ENCODE measurements at regions not wholly inside any gene's neighbourhood (a gene's known extent, or its start where the extent isn't known, plus 50 kb on each side); places are given as distances from the start of the nearest gene placed in this dataset.

- WGBS, 2 donors, result 88 to 90% methylated on average over 1 of the region's 1 CpG
- H3K27me3 ChIP-seq (ENCODE audit: control insufficient read depth in 1 of 2, insufficient read depth in 2 of 2, low read length in 2 of 2), result no peaks in the 10 kb centered on the region
Observed at GRCh38 chr5:125587631-125588030, 835.6 kb upstream of the GRAMD2B start.

DNA sequence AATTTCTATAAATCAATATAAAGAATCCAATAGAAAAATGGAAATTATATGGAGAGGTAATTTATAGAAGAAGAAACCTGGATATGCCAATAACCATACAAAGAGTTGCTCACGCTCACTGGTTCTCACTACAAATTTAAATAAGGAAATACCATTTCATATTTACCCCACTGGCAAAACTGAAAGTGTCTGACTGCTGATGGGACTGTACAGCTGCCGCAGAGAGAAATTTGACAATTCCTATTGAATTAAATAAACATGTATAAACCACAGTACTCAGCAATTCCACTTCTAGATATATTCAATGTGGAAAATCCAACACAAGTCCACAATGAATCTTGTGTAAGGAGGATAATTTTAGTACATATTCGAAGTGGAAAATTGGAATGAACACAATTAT lies 830.4 kb upstream of the GRAMD2B start:
- H3K4me1 ChIP-seq (ENCODE audit: control insufficient read depth in 2 of 2, insufficient read depth in 2 of 2, low read length in 1 of 2), result no peaks in the 10 kb centered on the region
- H3K27ac ChIP-seq (ENCODE audit: low read depth in 2 of 2, low read length in 1 of 2), result no peak overlapping the region
- no peaks in the 10 kb centered on the region for H3K9me3 ChIP-seq (ENCODE audit: control insufficient read depth in 2 of 2, insufficient read depth in 1 of 2, low read depth in 1 of 2, low read length in 1 of 2)
- WGBS, 2 donors, result 76 to 82% methylated on average over 3 of the region's 3 CpGs
- no peak overlapping the region for H3K4me3 ChIP-seq (ENCODE audit: low read depth in 1 of 2, low read length in 2 of 2)
- no peaks in the 10 kb centered on the region for H3K36me3 ChIP-seq (ENCODE audit: control insufficient read depth in 2 of 2, insufficient read depth in 2 of 2, low read length in 1 of 2)
- H3K27me3 ChIP-seq (ENCODE audit: control insufficient read depth in 1 of 2, insufficient read depth in 2 of 2, low read length in 2 of 2), result no peaks in the 10 kb centered on the region

More at GRCh38 chr5:125587631-125588030, 835.6 kb upstream of the GRAMD2B start:
- H3K9me3 ChIP-seq (ENCODE audit: control insufficient read depth in 2 of 2, insufficient read depth in 1 of 2, low read depth in 1 of 2, low read length in 1 of 2), result no peaks in the 10 kb centered on the region
- H3K4me1 ChIP-seq (ENCODE audit: control insufficient read depth in 2 of 2, insufficient read depth in 2 of 2, low read length in 1 of 2), result peaks cover 0 to 2% of the 10 kb centered on the region in 2 donors
- H3K4me3 ChIP-seq (ENCODE audit: low read depth in 1 of 2, low read length in 2 of 2), result no peak overlapping the region
- H3K36me3 ChIP-seq (ENCODE audit: control insufficient read depth in 2 of 2, insufficient read depth in 2 of 2, low read length in 1 of 2), result no peaks in the 10 kb centered on the region
- H3K27ac ChIP-seq (ENCODE audit: low read depth in 2 of 2, low read length in 1 of 2), result no peak overlapping the region

DNA sequence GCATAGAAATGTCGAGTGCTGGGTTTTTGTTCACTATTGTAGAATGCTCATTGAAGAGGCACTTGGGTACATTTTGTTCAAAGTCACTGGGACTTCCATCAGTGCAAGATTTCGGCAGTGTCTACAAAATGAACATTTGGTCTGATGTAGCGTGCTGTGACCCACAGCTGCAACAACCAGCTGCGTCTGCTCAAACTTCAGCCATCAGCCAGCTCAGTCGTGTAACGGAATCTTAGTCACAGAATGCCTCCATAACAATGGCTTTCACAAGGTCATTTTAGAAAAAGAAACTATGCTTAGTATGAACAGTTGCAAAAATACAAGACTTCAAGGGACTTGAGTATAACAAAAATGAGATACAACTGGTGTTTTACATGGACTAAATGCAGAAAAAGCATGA lies 828.1 kb upstream of the GRAMD2B start:
- H3K27me3 ChIP-seq (ENCODE audit: control insufficient read depth in 1 of 2, insufficient read depth in 2 of 2, low read length in 2 of 2), result no peaks in the 10 kb centered on the region
- no peak overlapping the region for H3K27ac ChIP-seq (ENCODE audit: low read depth in 2 of 2, low read length in 1 of 2)
- H3K9me3 ChIP-seq (ENCODE audit: control insufficient read depth in 2 of 2, insufficient read depth in 1 of 2, low read depth in 1 of 2, low read length in 1 of 2), result no peaks in the 10 kb centered on the region
- WGBS, 2 donors, result 65 to 66% methylated on average over 6 of the region's 6 CpGs
- no peaks in the 10 kb centered on the region for H3K36me3 ChIP-seq (ENCODE audit: control insufficient read depth in 2 of 2, insufficient read depth in 2 of 2, low read length in 1 of 2)
- H3K4me3 ChIP-seq (ENCODE audit: low read depth in 1 of 2, low read length in 2 of 2), result no peak overlapping the region
- H3K4me1 ChIP-seq (ENCODE audit: control insufficient read depth in 2 of 2, insufficient read depth in 2 of 2, low read length in 1 of 2), result no peaks in the 10 kb centered on the region

DNA sequence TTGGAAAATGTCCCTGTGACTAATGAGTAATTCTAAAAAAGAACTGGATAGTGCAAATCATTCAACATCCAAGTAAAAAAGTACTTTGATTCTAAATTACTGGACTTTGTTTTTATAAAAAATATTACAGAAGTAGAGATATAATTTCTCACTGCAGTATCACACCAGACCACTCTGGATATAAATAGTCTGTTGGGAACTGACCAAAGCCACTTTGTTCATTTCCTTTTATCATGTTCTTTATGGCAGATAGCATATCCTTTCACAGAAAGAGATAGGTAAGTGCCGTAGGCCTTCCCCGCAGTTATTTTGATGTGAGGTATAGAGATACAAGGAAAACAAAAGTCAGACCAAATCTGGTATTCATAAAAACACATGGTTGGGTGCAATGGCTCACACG lies 827.4 kb upstream of the GRAMD2B start:
- Histone ChIP-seq H3K27me3 (ENCODE audit: control insufficient read depth in 1 of 2, insufficient read depth in 2 of 2, low read length in 2 of 2) (no peaks in the 10 kb centered on the region), H3K36me3 (ENCODE audit: control insufficient read depth in 2 of 2, insufficient read depth in 2 of 2, low read length in 1 of 2) (no peaks in the 10 kb centered on the region), H3K4me1 (ENCODE audit: control insufficient read depth in 2 of 2, insufficient read depth in 2 of 2, low read length in 1 of 2) (no peaks in the 10 kb centered on the region), H3K9me3 (ENCODE audit: control insufficient read depth in 2 of 2, insufficient read depth in 1 of 2, low read depth in 1 of 2, low read length in 1 of 2) (no peaks in the 10 kb centered on the region), H3K4me3 (ENCODE audit: low read depth in 1 of 2, low read length in 2 of 2) (no peak overlapping the region), H3K27ac (ENCODE audit: low read depth in 2 of 2, low read length in 1 of 2) (no peak overlapping the region)
- 92 to 96% methylated on average over 3 of the region's 3 CpGs for WGBS, 2 donors

DNA sequence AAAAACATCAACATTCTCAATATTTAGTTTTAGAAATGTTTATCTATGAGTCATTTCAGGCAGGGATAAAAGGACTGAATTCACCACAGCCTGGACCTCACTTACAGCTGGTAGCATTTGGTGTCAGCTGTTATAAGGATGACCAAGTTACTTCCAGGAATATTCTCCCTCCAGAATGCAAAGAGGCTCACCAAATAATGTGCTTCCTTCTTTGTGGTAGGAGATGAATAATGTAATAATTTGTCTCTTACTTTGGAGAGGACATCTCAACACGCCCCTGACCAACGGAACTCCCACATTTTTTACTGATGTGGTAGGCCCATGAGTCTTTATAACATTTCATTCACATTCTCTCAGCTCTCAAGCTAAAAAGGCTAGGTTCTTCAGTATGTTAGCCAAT lies 825.9 kb upstream of the GRAMD2B start:
- Histone ChIP-seq H3K27ac (ENCODE audit: low read depth in 2 of 2, low read length in 1 of 2) (no peak overlapping the region), H3K9me3 (ENCODE audit: control insufficient read depth in 2 of 2, insufficient read depth in 1 of 2, low read depth in 1 of 2, low read length in 1 of 2) (no peaks in the 10 kb centered on the region), H3K4me1 (ENCODE audit: control insufficient read depth in 2 of 2, insufficient read depth in 2 of 2, low read length in 1 of 2) (no peaks in the 10 kb centered on the region), H3K36me3 (ENCODE audit: control insufficient read depth in 2 of 2, insufficient read depth in 2 of 2, low read length in 1 of 2) (no peaks in the 10 kb centered on the region), H3K4me3 (ENCODE audit: low read depth in 1 of 2, low read length in 2 of 2) (no peak overlapping the region), H3K27me3 (ENCODE audit: control insufficient read depth in 1 of 2, insufficient read depth in 2 of 2, low read length in 2 of 2) (no peaks in the 10 kb centered on the region)
- WGBS, 2 donors, result 73 to 82% methylated on average over 2 of the region's 2 CpGs

DNA sequence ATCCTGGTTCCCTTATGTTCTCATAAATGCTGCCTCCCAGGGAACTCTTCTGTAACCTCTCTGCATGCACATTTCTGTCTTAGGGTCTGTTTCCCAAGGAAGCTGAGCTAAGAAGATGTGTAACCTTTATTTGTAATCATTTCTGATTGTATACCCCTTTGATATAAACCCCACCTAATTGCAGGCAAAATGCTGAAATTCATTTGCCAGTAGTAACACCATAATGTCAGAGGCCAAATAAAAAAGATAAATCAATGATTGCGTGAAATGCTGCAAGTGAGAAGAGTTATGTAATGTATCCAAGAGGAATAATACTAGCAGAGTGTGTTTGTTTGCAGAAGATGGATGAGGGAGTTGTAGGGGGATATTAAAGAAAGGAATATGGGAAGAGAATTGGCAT lies 822.6 kb upstream of the GRAMD2B start:
- H3K36me3 ChIP-seq (ENCODE audit: control insufficient read depth in 2 of 2, insufficient read depth in 2 of 2, low read length in 1 of 2), result no peaks in the 10 kb centered on the region
- H3K4me1 ChIP-seq (ENCODE audit: control insufficient read depth in 2 of 2, insufficient read depth in 2 of 2, low read length in 1 of 2), result no peaks in the 10 kb centered on the region
- H3K4me3 ChIP-seq (ENCODE audit: low read depth in 1 of 2, low read length in 2 of 2), result no peak overlapping the region
- 85 to 90% methylated on average over 1 of the region's 1 CpG for WGBS, 2 donors
- no peaks in the 10 kb centered on the region for H3K9me3 ChIP-seq (ENCODE audit: control insufficient read depth in 2 of 2, insufficient read depth in 1 of 2, low read depth in 1 of 2, low read length in 1 of 2)
- H3K27me3 ChIP-seq (ENCODE audit: control insufficient read depth in 1 of 2, insufficient read depth in 2 of 2, low read length in 2 of 2), result no peaks in the 10 kb centered on the region
- H3K27ac ChIP-seq (ENCODE audit: low read depth in 2 of 2, low read length in 1 of 2), result no peak overlapping the region

- no peak overlapping the region for H3K4me3 ChIP-seq (ENCODE audit: low read depth in 1 of 2, low read length in 2 of 2)
- no peaks in the 10 kb centered on the region for H3K27me3 ChIP-seq (ENCODE audit: control insufficient read depth in 1 of 2, insufficient read depth in 2 of 2, low read length in 2 of 2)
- H3K9me3 ChIP-seq (ENCODE audit: control insufficient read depth in 2 of 2, insufficient read depth in 1 of 2, low read depth in 1 of 2, low read length in 1 of 2), result no peaks in the 10 kb centered on the region
- no peak overlapping the region for H3K27ac ChIP-seq (ENCODE audit: low read depth in 2 of 2, low read length in 1 of 2)
- no peaks in the 10 kb centered on the region for H3K36me3 ChIP-seq (ENCODE audit: control insufficient read depth in 2 of 2, insufficient read depth in 2 of 2, low read length in 1 of 2)
- 83 to 88% methylated on average over 4 of the region's 4 CpGs for WGBS, 2 donors
- H3K4me1 ChIP-seq (ENCODE audit: control insufficient read depth in 2 of 2, insufficient read depth in 2 of 2, low read length in 1 of 2), result no peaks in the 10 kb centered on the region
Observed at GRCh38 chr5:125602184-125602583, 821.0 kb upstream of the GRAMD2B start.

- 91 to 94% methylated on average over 3 of the region's 3 CpGs for WGBS, 2 donors
- Histone ChIP-seq H3K27ac (ENCODE audit: low read depth in 2 of 2, low read length in 1 of 2) (no peak overlapping the region), H3K27me3 (ENCODE audit: control insufficient read depth in 1 of 2, insufficient read depth in 2 of 2, low read length in 2 of 2) (no peaks in the 10 kb centered on the region), H3K4me1 (ENCODE audit: control insufficient read depth in 2 of 2, insufficient read depth in 2 of 2, low read length in 1 of 2) (no peaks in the 10 kb centered on the region), H3K36me3 (ENCODE audit: control insufficient read depth in 2 of 2, insufficient read depth in 2 of 2, low read length in 1 of 2) (no peaks in the 10 kb centered on the region), H3K4me3 (ENCODE audit: low read depth in 1 of 2, low read length in 2 of 2) (no peak overlapping the region), H3K9me3 (ENCODE audit: control insufficient read depth in 2 of 2, insufficient read depth in 1 of 2, low read depth in 1 of 2, low read length in 1 of 2) (no peaks in the 10 kb centered on the region)
Observed at GRCh38 chr5:125603321-125603720, 819.9 kb upstream of the GRAMD2B start.

- Histone ChIP-seq H3K27ac (ENCODE audit: low read depth in 2 of 2, low read length in 1 of 2) (no peak overlapping the region), H3K4me1 (ENCODE audit: control insufficient read depth in 2 of 2, insufficient read depth in 2 of 2, low read length in 1 of 2) (no peaks in the 10 kb centered on the region), H3K4me3 (ENCODE audit: low read depth in 1 of 2, low read length in 2 of 2) (no peak overlapping the region), H3K9me3 (ENCODE audit: control insufficient read depth in 2 of 2, insufficient read depth in 1 of 2, low read depth in 1 of 2, low read length in 1 of 2) (no peaks in the 10 kb centered on the region), H3K27me3 (ENCODE audit: control insufficient read depth in 1 of 2, insufficient read depth in 2 of 2, low read length in 2 of 2) (no peaks in the 10 kb centered on the region), H3K36me3 (ENCODE audit: control insufficient read depth in 2 of 2, insufficient read depth in 2 of 2, low read length in 1 of 2) (no peaks in the 10 kb centered on the region)
- WGBS, 2 donors, result 83% methylated on average over 3 of the region's 3 CpGs
Observed at GRCh38 chr5:125604104-125604503, 819.1 kb upstream of the GRAMD2B start.

- no peaks in the 10 kb centered on the region for H3K9me3 ChIP-seq (ENCODE audit: control insufficient read depth in 2 of 2, insufficient read depth in 1 of 2, low read depth in 1 of 2, low read length in 1 of 2)
- no peaks in the 10 kb centered on the region for H3K27me3 ChIP-seq (ENCODE audit: control insufficient read depth in 1 of 2, insufficient read depth in 2 of 2, low read length in 2 of 2)
- no peaks in the 10 kb centered on the region for H3K4me1 ChIP-seq (ENCODE audit: control insufficient read depth in 2 of 2, insufficient read depth in 2 of 2, low read length in 1 of 2)
- no peaks in the 10 kb centered on the region for H3K36me3 ChIP-seq (ENCODE audit: control insufficient read depth in 2 of 2, insufficient read depth in 2 of 2, low read length in 1 of 2)
- H3K4me3 ChIP-seq (ENCODE audit: low read depth in 1 of 2, low read length in 2 of 2), result no peak overlapping the region
- WGBS, 2 donors, result 70% methylated on average over 2 of the region's 2 CpGs
- H3K27ac ChIP-seq (ENCODE audit: low read depth in 2 of 2, low read length in 1 of 2), result no peak overlapping the region
Observed at GRCh38 chr5:125607018-125607417, 816.2 kb upstream of the GRAMD2B start.

All from esophagus (tissue), 2 donors.